ENCODE measurements at regions not wholly inside any gene's neighbourhood (a gene's known extent, or its start where the extent isn't known, plus 50 kb on each side); places are given as distances from the start of the nearest gene placed in this dataset.

DNA sequence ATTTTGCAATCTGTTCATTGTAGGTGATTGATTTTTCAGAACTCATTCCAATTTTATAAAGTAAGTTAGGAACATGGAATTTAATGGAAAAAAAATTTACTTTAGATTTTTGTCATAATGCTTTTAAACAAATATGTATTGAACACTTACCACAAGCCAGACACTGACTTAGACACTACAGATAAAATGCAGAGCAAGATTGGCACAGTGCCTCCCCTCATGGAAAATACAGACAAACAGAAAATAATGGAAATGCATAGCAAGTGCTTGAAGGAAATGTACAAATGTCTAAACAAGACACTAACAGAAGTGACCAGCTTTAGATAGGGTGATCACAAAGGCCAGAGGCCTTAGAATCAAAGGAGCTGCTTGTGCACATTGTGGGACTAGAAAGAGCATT lies 260.5 kb upstream of the ADGRL2 start:
- Histone ChIP-seq H2AFZ (ENCODE audit: insufficient read depth, low read depth, low read length, poor library complexity, severe bottlenecking) (no peak overlapping the region), H3K27me3 (ENCODE audit: control insufficient read depth in 2 of 2, insufficient read depth in 2 of 2, low read length in 2 of 2) (no peaks in the 10 kb centered on the region), H3K36me3 (replicated peaks in 1 of 2; ENCODE audit: control insufficient read depth in 1 of 2, insufficient read depth in 2 of 2, low read length in 2 of 2) (no peaks in the 10 kb centered on the region), H3K9ac (ENCODE audit: insufficient read depth, low read length, poor library complexity, severe bottlenecking) (no peak overlapping the region), H3K9me3 (replicated peaks in 1 of 2; ENCODE audit: control insufficient read depth in 1 of 2, insufficient read depth in 1 of 2, low read length in 2 of 2) (no peaks in the 10 kb centered on the region), H3K79me2 (ENCODE audit: insufficient read depth, low read length) (no peaks in the 10 kb centered on the region), H3K4me3 (replicated peaks in 1 of 3; ENCODE audit: low read depth in 2 of 3, low read length in 3 of 3) (no peak overlapping the region), H3K4me2 (replicated peaks; ENCODE audit: extremely low read depth, low read length, poor library complexity, severe bottlenecking) (no peak overlapping the region), H3K27ac (ENCODE audit: low read depth in 1 of 2, low read length in 2 of 2) (no peak overlapping the region), H4K20me1 (ENCODE audit: insufficient read depth, low read length) (no peaks in the 10 kb centered on the region), H3K4me1 (ENCODE audit: control insufficient read depth in 1 of 2, insufficient read depth in 2 of 2, low read length in 2 of 2) (no peaks in the 10 kb centered on the region)
- H3K4me1 Mint-ChIP-seq: no peaks in the 10 kb centered on the region
- H3K36me3 Mint-ChIP-seq: no peaks in the 10 kb centered on the region
- no peak overlapping the region for H3K27ac Mint-ChIP-seq
- DNase-seq: no peak
- H3K27me3 Mint-ChIP-seq (ENCODE audit: low read depth in 3 of 3): peaks cover 0 to 2% (median 0%) of the 10 kb centered on the region in 3 donors
- H3K4me3 Mint-ChIP-seq: no peak overlapping the region
- no peak for TF ChIP-seq CTCF (IDR thresholded peaks at IDR 0.05)
- peaks cover 0 to 4% (median 3%) of the 10 kb centered on the region in 7 donors for H3K9me3 Mint-ChIP-seq
- intact Hi-C loops (cut with micrococcal nuclease): no loop called here

DNA sequence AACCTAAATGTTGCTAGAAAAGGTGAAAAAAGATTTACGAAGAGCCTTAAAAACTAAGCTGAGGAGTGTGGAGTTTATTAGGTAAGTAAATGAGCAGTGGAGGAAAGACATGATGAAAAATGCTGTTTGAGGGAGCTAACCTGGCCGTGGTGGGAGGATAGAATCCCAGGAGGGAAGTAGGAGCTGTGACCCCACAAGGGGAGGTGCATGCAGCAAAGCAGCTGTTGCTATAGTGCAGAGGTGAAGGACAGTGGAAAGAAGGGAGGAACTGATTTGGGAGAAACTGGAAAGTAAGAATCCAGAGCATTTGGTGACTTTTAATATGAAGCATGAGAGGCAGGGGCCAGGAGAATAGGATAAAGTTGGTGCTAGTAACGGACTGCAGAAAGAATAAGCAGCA lies 271.7 kb upstream of the ADGRL2 start:
- Histone ChIP-seq H3K9me3 (replicated peaks in 1 of 2; ENCODE audit: control insufficient read depth in 1 of 2, insufficient read depth in 1 of 2, low read length in 2 of 2) (no peaks in the 10 kb centered on the region), H3K4me1 (ENCODE audit: control insufficient read depth in 1 of 2, insufficient read depth in 2 of 2, low read length in 2 of 2) (no peaks in the 10 kb centered on the region), H2AFZ (ENCODE audit: insufficient read depth, low read depth, low read length, poor library complexity, severe bottlenecking) (no peak overlapping the region), H4K20me1 (ENCODE audit: insufficient read depth, low read length) (no peaks in the 10 kb centered on the region), H3K79me2 (ENCODE audit: insufficient read depth, low read length) (no peaks in the 10 kb centered on the region), H3K27ac (ENCODE audit: low read depth in 1 of 2, low read length in 2 of 2) (no peak overlapping the region), H3K4me2 (replicated peaks; ENCODE audit: extremely low read depth, low read length, poor library complexity, severe bottlenecking) (no peak overlapping the region), H3K9ac (ENCODE audit: insufficient read depth, low read length, poor library complexity, severe bottlenecking) (no peak overlapping the region), H3K4me3 (replicated peaks in 1 of 3; ENCODE audit: low read depth in 2 of 3, low read length in 3 of 3) (no peak overlapping the region), H3K27me3 (ENCODE audit: control insufficient read depth in 2 of 2, insufficient read depth in 2 of 2, low read length in 2 of 2) (no peaks in the 10 kb centered on the region), H3K36me3 (replicated peaks in 1 of 2; ENCODE audit: control insufficient read depth in 1 of 2, insufficient read depth in 2 of 2, low read length in 2 of 2) (no peaks in the 10 kb centered on the region)
- H3K4me3 Mint-ChIP-seq: no peak overlapping the region
- no peaks in the 10 kb centered on the region for H3K4me1 Mint-ChIP-seq
- H3K9me3 Mint-ChIP-seq: peaks cover 0 to 9% (median 5%) of the 10 kb centered on the region in 7 donors
- no peak for DNase-seq
- TF ChIP-seq CTCF (IDR thresholded peaks at IDR 0.05): no peak
- WGBS (ENCODE audit: insufficient coverage): 97% methylated on average over 2 of the region's 3 CpGs
- H3K27ac Mint-ChIP-seq: no peak overlapping the region
- intact Hi-C loops (cut with micrococcal nuclease): no loop called here
- peaks cover 0 to 6% (median under 1%) of the 10 kb centered on the region in 3 donors for H3K27me3 Mint-ChIP-seq (ENCODE audit: low read depth in 3 of 3)
- no peaks in the 10 kb centered on the region for H3K36me3 Mint-ChIP-seq
